Right atrium auricular region (tissue), 2 donors: ENCODE measurements at regions not wholly inside any gene's neighbourhood (a gene's known extent, or its start where the extent isn't known, plus 50 kb on each side); places are given as distances from the start of the nearest gene placed in this dataset.

ENCODE experiments used
- DNase-seq: peaks from one replicate; pipeline ENCODE4 v3.0.0-alpha.2; 2019; ENCODE audit warnings: low spot score
- H3K27ac ChIP-seq, 2 donors: fragments of 200-600 bp; sonication (generic); 1 replicate in 1 of 2; 2 replicates in 1 of 2; pipeline ENCODE4 v1.5.1; 2016 to 2019
- H3K27me3 ChIP-seq, 2 donors: fragments of 200-600 bp; sonication (generic); one replicate each; pipeline versions ENCODE4 v1.5.1 to v1.6.0; 2017 to 2019
- H3K36me3 ChIP-seq: fragments of 200-600 bp; sonication (generic); one replicate; pipeline ENCODE4 v1.5.1; 2016
- H3K4me1 ChIP-seq, 2 donors: fragments of 200-600 bp; sonication (generic); one replicate each; pipeline versions ENCODE4 v1.5.1 to v1.6.0; 2017 to 2019
- H3K4me3 ChIP-seq, 2 donors: fragments of 200-600 bp; sonication (generic); 1 replicate in 1 of 2; 2 replicates in 1 of 2; pipeline ENCODE4 v1.5.1; 2017 to 2019; ENCODE audit warnings: mild to moderate bottlenecking in 1 of 2, moderate library complexity in 1 of 2
- H3K9me3 ChIP-seq, 2 donors: fragments of 200-600 bp; sonication (generic); one replicate each; pipeline ENCODE4 v1.5.1; 2019
- CTCF ChIP-seq, 2 donors: fragments of 200-600 bp; sonication (generic); IDR thresholded peaks; one replicate each; pipeline ENCODE4 v1.5.1; 2019; ENCODE audit warnings: antibody characterized with exemption in 2 of 2

GRCh38 chr18:76657911-76658470 lies 162.9 kb upstream of the ZNF516 start:
- H3K27ac ChIP-seq: no peak overlapping the region
- DNase-seq: no peak
- no peaks in the 10 kb centered on the region for H3K4me1 ChIP-seq
- H3K27me3 ChIP-seq: peaks cover 0 to 3% of the 10 kb centered on the region in 2 donors
- H3K4me3 ChIP-seq: no peak overlapping the region
- H3K36me3 ChIP-seq: no peaks in the 10 kb centered on the region
- H3K9me3 ChIP-seq: no peaks in the 10 kb centered on the region
- TF ChIP-seq CTCF (IDR thresholded peaks at IDR 0.05): no peak

GRCh38 chr18:76656925-76657827 lies 162.1 kb upstream of the ZNF516 start:
- no peak overlapping the region for H3K4me3 ChIP-seq
- no peaks in the 10 kb centered on the region for H3K4me1 ChIP-seq
- H3K27me3 ChIP-seq: peaks cover 0 to 3% of the 10 kb centered on the region in 2 donors
- no peak overlapping the region for H3K27ac ChIP-seq
- no peak for DNase-seq
- no peaks in the 10 kb centered on the region for H3K36me3 ChIP-seq
- no peaks in the 10 kb centered on the region for H3K9me3 ChIP-seq
- TF ChIP-seq CTCF (IDR thresholded peaks at IDR 0.05): no peak

- H3K9me3 ChIP-seq: no peaks in the 10 kb centered on the region
- no peak for DNase-seq
- no peak for TF ChIP-seq CTCF (IDR thresholded peaks at IDR 0.05)
- H3K27ac ChIP-seq: no peak overlapping the region
- no peaks in the 10 kb centered on the region for H3K4me1 ChIP-seq
- no peak overlapping the region for H3K4me3 ChIP-seq
- no peaks in the 10 kb centered on the region for H3K36me3 ChIP-seq
- H3K27me3 ChIP-seq: peaks cover 0 to 3% of the 10 kb centered on the region in 2 donors
Measured at GRCh38 chr18:76654577-76654976, 159.5 kb upstream of the ZNF516 start.

- Histone ChIP-seq H3K27ac (no peak overlapping the region), H3K4me1 (no peaks in the 10 kb centered on the region), H3K4me3 (no peak overlapping the region), H3K9me3 (no peaks in the 10 kb centered on the region), H3K27me3 (no peaks in the 10 kb centered on the region), H3K36me3 (no peaks in the 10 kb centered on the region)
- no peak for DNase-seq
- TF ChIP-seq CTCF (IDR thresholded peaks at IDR 0.05): no peak
Measured at GRCh38 chr18:76647322-76647721, 152.3 kb upstream of the ZNF516 start.

- DNase-seq: no peak
- TF ChIP-seq CTCF (IDR thresholded peaks at IDR 0.05): no peak
Measured at GRCh38 chr18:76644580-76644979, 149.5 kb upstream of the ZNF516 start.

More at GRCh38 chr18:76644580-76644979, 149.5 kb upstream of the ZNF516 start:
- no peak overlapping the region for H3K27ac ChIP-seq
- no peaks in the 10 kb centered on the region for H3K9me3 ChIP-seq
- no peaks in the 10 kb centered on the region for H3K4me1 ChIP-seq
- H3K36me3 ChIP-seq: no peaks in the 10 kb centered on the region
- no peak overlapping the region for H3K4me3 ChIP-seq
- H3K27me3 ChIP-seq: no peaks in the 10 kb centered on the region
